ENCODE measurements at regions not wholly inside any gene's neighbourhood (a gene's known extent, or its start where the extent isn't known, plus 50 kb on each side); places are given as distances from the start of the nearest gene placed in this dataset.

DNA sequence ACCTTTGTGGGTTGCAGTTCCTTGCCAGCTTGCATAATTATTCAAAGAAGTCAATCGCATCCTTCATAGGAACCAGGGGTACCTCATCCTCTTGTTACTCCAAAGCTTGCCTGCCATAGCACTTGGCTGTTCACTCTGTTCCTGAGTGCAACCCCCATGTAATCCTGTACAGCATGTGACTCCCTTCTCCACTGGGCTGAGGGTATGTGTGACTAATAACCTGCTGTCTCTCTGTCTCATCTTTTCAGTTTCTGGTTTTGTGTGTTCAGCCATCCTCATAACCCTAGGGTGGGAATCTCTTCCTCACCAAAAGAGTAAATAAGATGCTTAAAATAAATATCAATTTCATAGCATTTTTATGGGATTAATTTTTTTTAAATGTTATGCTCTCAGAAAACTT lies 351.9 kb downstream of the S1PR1 start:
- Histone ChIP-seq H3K36me3 (ENCODE audit: control insufficient read depth, insufficient read depth, low read length) (no peaks in the 10 kb centered on the region), H3K4me3 (ENCODE audit: low read depth in 2 of 2, low read length in 2 of 2) (no peak overlapping the region), H3K27ac (ENCODE audit: low read length) (no peak overlapping the region), H3K4me1 (ENCODE audit: control insufficient read depth, insufficient read depth, low read length) (no peaks in the 10 kb centered on the region), H3K27me3 (ENCODE audit: control insufficient read depth, insufficient read depth, low read length) (no peaks in the 10 kb centered on the region), H3K9me3 (ENCODE audit: control insufficient read depth, insufficient read depth, low read depth, low read length) (no peaks in the 10 kb centered on the region)
- in situ Hi-C loops (cut with HindIII; ENCODE audit: low pct_unique_long_range_greater_than_20kb, low sequenced_read_pairs), result no loop called here
- POLR2A ChIA-PET, result no interaction called here
- CTCF ChIA-PET, result no interaction called here
- TF ChIP-seq SIN3A (IDR thresholded peaks at IDR 0.05; ENCODE audit: borderline replicate concordance, insufficient read depth, low read depth, low read length), result no peak
- TF ChIP-seq, protein P1, sequence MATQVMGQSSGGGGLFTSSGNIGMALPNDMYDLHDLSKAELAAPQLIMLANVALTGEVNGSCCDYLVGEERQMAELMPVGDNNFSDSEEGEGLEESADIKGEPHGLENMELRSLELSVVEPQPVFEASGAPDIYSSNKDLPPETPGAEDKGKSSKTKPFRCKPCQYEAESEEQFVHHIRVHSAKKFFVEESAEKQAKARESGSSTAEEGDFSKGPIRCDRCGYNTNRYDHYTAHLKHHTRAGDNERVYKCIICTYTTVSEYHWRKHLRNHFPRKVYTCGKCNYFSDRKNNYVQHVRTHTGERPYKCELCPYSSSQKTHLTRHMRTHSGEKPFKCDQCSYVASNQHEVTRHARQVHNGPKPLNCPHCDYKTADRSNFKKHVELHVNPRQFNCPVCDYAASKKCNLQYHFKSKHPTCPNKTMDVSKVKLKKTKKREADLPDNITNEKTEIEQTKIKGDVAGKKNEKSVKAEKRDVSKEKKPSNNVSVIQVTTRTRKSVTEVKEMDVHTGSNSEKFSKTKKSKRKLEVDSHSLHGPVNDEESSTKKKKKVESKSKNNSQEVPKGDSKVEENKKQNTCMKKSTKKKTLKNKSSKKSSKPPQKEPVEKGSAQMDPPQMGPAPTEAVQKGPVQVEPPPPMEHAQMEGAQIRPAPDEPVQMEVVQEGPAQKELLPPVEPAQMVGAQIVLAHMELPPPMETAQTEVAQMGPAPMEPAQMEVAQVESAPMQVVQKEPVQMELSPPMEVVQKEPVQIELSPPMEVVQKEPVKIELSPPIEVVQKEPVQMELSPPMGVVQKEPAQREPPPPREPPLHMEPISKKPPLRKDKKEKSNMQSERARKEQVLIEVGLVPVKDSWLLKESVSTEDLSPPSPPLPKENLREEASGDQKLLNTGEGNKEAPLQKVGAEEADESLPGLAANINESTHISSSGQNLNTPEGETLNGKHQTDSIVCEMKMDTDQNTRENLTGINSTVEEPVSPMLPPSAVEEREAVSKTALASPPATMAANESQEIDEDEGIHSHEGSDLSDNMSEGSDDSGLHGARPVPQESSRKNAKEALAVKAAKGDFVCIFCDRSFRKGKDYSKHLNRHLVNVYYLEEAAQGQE (IDR thresholded peaks at IDR 0.05; ENCODE audit: insufficient read depth in 1 of 2, low read depth in 2 of 2, low read length in 1 of 2), result no peak
- TF ChIP-seq, protein P2, sequence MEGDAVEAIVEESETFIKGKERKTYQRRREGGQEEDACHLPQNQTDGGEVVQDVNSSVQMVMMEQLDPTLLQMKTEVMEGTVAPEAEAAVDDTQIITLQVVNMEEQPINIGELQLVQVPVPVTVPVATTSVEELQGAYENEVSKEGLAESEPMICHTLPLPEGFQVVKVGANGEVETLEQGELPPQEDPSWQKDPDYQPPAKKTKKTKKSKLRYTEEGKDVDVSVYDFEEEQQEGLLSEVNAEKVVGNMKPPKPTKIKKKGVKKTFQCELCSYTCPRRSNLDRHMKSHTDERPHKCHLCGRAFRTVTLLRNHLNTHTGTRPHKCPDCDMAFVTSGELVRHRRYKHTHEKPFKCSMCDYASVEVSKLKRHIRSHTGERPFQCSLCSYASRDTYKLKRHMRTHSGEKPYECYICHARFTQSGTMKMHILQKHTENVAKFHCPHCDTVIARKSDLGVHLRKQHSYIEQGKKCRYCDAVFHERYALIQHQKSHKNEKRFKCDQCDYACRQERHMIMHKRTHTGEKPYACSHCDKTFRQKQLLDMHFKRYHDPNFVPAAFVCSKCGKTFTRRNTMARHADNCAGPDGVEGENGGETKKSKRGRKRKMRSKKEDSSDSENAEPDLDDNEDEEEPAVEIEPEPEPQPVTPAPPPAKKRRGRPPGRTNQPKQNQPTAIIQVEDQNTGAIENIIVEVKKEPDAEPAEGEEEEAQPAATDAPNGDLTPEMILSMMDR (IDR thresholded peaks at IDR 0.05), result no peak
- no peak for ATAC-seq
- DNase-seq (ENCODE audit: low read depth, low spot score), result no peak
- intact Hi-C loops (cut with micrococcal nuclease; ENCODE audit: unreplicated experiment), result no loop called here
- no TSS peak for BruUV-seq (replicated peaks)

DNA sequence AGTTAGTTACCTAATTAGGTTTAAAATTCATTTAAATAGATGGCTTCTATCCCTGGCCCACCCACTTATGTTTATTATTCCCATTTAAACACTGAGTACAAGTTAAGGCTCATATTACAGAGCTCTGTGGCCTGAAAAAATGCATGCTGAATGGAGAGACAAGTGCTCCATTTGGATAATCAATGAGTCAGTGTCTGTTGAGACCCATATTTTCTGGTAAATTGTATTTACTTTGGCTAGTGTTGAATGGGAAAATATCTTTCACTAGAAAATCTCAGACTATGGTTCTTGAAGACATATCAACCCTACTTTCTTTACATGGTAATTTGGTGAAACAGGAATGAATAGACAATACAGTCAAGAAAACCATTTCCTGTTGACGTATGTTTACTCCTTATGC lies 356.0 kb downstream of the S1PR1 start:
- no peak overlapping the region for H3K4me3 ChIP-seq (ENCODE audit: low read depth in 2 of 2, low read length in 2 of 2)
- no peaks in the 10 kb centered on the region for H3K36me3 ChIP-seq (ENCODE audit: control insufficient read depth, insufficient read depth, low read length)
- no peaks in the 10 kb centered on the region for H3K9me3 ChIP-seq (ENCODE audit: control insufficient read depth, insufficient read depth, low read depth, low read length)
- no TSS peak for BruUV-seq (replicated peaks)
- DNase-seq (ENCODE audit: low read depth, low spot score), result no peak
- TF ChIP-seq POLR2AphosphoS5 (IDR thresholded peaks at IDR 0.05; ENCODE audit: low read depth, low read length), result no peak
- TF ChIP-seq TCF7L2 (IDR thresholded peaks at IDR 0.05; ENCODE audit: low read depth, low read length), result no peak
- TF ChIP-seq, protein P1 (IDR thresholded peaks at IDR 0.05; ENCODE audit: insufficient read depth in 1 of 2, low read depth in 2 of 2, low read length in 1 of 2), result no peak
- TF ChIP-seq, protein P2 (IDR thresholded peaks at IDR 0.05), result no peak
- no peak for TF ChIP-seq SIN3A (IDR thresholded peaks at IDR 0.05; ENCODE audit: borderline replicate concordance, insufficient read depth, low read depth, low read length)
- intact Hi-C loops (cut with micrococcal nuclease; ENCODE audit: unreplicated experiment), result no loop called here
- no peaks in the 10 kb centered on the region for H3K4me1 ChIP-seq (ENCODE audit: control insufficient read depth, insufficient read depth, low read length)
- ATAC-seq, result no peak
- ChIA-PET POLR2A (no interaction called here), CTCF (no interaction called here)
- in situ Hi-C loops (cut with HindIII; ENCODE audit: low pct_unique_long_range_greater_than_20kb, low sequenced_read_pairs), result no loop called here
- no peak overlapping the region for H3K27ac ChIP-seq (ENCODE audit: low read length)
- H3K27me3 ChIP-seq (ENCODE audit: control insufficient read depth, insufficient read depth, low read length), result no peaks in the 10 kb centered on the region

All from Panc1 (cell line).